ENCODE measurements at regions not wholly inside any gene's neighbourhood (a gene's known extent, or its start where the extent isn't known, plus 50 kb on each side); places are given as distances from the start of the nearest gene placed in this dataset.

GRCh38 chr13:59305896-59306295, 857.8 kb downstream of the DIAPH3 start:
- TF ChIP-seq CTCF (conservative IDR thresholded peaks at IDR 0.05; ENCODE audit: low read depth, low read length) (no peak), EZH2phosphoT487 (IDR thresholded peaks at IDR 0.05; ENCODE audit: borderline replicate concordance, low read length) (no peak)
